HG02885 (cell line): ENCODE measurements at regions not wholly inside any gene's neighbourhood (a gene's known extent, or its start where the extent isn't known, plus 50 kb on each side); places are given as distances from the start of the nearest gene placed in this dataset.

Experiments used
- ATAC-seq: cut with Tn5 transposase; IDR thresholded peaks from one replicate; pipeline ENCODE4 v1.9.1; 2021; ENCODE audit warnings: mild to moderate bottlenecking; ENCODE audit not compliant: unreplicated experiment, poor library complexity

DNA sequence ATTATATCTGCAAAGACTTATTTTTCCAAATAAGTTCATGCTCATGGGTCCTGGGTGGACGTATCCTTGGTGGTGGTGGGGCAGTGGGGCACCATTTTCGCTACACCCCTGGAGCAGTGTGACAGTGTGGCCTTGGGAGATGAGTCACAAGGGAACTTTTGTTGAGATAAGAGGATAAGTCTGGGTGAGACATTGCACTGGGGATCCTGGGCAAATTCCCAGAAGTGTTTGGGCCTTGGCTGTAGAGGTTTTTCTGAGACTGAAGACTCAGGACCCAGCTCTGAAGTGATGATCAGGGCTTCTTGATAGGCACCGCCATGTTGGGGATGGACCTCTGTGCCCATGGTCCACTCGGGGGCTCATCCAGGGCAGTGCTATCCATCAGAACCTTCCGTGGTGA is 149.4 kb downstream of the MACROH2A1 start:
- ATAC-seq: no peak

DNA sequence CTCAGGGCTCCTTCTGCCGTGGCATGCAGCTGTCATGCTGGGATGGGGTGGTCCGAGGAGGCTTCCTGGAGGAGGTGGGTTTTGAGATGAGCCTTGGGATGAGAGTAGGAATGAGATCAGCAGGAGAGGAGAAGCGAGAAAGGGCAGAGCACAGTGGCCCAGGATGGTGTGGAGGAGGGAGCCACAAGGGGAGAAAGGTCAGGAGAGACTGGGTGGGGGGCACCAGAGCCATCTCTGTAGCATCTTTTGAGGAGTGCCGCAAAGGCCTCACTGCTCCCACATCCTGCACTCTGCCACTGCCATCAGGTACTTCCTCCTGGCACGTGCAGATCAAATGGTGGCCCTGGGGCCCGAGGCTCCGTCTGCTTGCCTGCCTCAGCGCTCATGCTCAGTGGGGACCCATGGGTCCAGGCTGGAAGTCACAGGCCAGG is 150.2 kb downstream of the MACROH2A1 start:
- no peak for ATAC-seq

DNA sequence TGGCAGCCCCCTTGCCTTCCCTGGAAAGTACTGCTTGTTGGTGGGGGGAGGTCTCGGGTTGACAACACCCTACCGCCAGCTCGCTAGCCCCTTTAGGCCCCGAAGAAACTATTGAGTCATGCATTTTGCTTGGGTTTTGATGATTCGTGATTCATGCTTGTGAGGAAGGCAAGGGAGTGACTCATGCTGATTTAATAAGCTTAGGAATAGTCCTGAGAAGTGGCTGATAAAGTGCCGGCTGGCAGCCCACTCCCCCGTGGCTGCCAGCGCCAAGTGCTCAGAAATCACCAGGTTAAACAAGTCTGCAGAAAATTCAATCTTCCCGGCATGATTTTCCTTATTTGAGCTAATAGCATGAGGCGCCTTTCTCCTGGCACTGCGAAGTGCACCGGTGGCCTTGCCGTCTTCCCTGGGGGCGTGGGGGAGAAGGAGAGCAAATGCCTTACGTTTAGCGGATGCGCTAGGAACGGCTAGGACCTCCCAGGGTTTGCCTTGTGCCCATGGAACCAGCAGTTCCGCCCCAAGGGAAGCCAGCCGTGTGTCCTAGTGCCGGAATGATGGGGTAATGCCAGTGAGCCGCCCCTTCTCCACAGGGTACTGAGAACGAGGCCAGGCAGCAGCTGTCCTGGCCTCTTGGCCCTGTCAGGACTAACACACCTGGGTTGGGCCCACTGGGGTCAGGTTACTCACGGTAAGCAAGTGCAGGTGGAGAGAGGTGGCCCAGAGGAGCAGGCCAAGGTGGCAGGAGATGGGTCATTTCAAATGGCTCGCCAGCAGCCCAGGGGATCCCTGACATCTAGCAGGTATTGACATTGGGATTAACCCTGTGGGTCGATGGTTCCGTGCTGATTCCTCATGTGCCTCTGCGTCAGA is 151.9 kb downstream of the MACROH2A1 start:
- no peak for ATAC-seq

DNA sequence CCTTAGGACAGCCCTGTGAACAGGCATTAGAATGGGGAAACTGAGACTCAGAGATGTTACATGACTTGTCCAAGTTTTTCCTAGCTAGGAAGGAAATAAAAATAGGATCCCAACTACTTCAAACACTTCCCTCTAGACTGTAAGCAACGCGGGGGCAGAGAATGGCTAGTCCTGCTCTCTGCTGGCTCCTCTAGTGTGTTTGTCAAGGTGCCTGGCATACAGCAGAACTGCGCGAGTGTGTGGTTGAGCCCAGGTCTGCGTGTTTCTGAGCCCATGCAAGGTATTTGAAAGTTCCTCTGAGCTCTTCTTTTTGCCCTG is 152.5 kb downstream of the MACROH2A1 start:
- ATAC-seq: no peak

DNA sequence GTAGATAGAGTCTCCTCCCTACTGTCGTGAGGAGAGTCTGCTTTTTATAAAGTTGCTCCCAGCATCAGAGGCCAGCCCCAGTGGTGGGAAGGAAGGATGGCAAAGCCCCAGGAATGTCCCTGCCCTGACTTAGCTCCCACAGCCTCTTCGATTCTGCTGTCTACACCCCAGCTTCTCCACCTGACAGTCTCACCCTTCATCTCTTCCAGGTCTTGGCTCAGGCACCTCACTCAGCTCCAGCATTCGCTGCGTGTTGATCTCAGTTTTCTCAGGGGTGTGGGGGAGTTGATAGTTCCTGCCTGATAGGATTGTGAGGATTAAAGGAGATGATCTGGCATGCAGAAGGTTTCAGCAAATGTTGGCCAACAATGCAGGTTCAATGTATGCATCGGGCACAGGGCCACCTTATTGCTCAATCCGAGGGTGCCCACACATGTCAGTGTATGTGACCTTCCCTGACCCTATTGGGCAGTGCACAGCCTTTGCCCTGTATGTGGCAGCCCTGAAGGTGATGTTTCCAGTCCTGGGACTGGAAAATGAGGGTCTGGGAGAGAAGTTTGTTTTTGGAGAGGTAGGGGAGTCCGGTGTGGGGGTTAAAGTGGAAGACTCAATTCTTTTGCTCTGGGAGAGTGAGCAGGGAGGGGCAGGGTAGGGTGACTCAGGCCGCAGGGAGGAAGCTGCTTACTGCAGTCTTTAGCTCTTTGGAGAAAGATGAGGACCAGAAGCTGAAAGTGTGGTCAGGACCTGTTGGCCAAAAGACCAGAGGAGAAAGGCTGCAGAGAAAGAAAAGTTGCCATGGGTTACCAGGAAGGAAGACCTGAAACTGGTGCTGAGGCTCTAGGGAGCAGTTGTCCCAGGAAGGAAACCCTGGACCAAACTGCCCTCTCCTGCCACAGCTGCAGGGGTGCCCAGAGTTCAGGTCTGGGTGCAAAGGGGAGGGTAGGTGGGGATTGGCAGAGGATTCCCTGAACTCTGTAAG is 153.2 kb downstream of the MACROH2A1 start:
- ATAC-seq: no peak

DNA sequence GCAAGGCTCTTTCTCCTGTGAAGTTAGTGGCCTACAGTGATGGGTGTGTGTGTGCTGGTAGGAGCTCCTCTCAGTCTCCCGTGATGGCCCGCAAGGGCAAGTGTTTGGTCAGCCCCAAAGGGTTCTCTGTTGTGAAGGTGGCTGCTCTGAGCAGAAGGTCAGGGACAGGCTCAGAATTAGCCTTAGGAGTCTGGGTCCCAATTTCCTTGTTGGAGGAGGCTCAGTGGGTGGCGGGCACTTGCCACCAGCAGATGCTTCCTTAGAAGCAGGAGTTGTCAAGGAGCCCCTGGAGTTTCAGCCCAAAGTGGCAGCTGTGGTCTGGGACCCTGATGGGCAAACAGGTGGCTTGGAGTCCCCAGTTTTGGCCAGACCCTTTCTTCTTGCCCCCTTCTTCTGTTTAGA is 154.4 kb downstream of the MACROH2A1 start:
- ATAC-seq: no peak

DNA sequence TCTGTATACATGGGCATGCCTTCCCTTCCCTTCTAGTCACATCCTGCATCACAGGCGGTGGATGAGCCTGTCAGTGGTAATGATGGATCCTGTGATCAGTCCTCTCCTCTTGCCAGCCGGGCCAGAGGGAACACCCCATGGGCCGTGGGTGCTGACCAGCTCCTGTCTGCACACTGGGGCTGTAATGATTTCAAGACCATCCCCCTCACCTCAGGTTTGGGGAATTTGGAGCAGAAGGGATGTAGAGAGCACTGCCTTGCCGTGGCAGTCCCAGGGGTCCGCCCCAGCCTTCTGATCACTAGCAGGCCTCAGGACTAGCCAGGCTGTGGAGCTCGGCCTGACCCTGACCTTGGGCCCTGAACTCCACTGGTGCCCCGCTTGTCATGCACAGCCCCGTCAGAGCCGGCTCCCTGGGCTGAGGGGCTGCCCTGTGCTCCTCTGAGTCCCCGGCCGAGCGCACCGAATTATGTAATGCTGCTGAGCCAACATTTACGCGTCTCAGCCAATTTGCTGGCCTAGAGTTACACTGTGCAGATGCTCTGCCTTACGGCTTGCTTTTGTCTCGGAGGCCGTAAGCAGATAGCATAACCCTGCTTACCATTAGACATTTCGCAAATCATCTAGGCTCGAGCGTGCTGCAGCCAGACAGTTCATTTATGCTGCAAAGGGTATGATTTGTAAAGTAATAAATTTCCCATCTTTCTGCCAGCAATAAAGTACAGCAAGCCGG is 155.3 kb downstream of the MACROH2A1 start:
- ATAC-seq: no peak

DNA sequence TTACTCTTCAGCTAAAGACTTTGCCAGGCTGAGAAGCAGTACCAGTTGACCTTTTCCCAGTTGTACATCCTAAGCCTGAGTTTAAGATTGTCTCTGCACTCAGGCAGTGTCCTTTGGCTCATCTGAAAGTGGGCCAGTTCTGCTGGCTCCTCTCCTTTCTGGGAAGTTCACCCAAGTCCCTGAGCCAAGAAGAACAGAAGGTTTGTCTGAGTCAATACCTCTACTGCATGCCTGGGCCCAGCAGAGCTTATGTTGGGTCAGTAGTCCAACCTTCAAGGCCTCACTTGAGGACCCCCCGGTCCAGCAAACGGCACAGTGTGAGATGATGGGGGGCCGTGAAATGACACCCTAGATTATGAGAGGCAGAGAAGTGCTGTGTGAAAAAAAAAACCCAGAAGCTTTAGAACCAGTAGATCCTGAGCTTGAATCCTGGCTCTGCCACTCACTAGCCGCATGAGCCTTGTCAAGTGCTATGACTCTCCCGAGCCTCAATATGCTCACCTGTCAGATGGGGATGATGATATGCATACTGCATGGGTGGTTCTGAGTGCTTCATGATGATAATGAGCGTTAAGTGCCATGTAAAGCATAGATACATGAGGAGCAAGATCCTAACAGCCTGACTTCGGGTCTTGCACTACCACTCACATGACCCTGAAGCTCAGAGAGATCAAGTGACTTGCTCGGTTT is 156.0 kb downstream of the MACROH2A1 start:
- ATAC-seq: no peak

DNA sequence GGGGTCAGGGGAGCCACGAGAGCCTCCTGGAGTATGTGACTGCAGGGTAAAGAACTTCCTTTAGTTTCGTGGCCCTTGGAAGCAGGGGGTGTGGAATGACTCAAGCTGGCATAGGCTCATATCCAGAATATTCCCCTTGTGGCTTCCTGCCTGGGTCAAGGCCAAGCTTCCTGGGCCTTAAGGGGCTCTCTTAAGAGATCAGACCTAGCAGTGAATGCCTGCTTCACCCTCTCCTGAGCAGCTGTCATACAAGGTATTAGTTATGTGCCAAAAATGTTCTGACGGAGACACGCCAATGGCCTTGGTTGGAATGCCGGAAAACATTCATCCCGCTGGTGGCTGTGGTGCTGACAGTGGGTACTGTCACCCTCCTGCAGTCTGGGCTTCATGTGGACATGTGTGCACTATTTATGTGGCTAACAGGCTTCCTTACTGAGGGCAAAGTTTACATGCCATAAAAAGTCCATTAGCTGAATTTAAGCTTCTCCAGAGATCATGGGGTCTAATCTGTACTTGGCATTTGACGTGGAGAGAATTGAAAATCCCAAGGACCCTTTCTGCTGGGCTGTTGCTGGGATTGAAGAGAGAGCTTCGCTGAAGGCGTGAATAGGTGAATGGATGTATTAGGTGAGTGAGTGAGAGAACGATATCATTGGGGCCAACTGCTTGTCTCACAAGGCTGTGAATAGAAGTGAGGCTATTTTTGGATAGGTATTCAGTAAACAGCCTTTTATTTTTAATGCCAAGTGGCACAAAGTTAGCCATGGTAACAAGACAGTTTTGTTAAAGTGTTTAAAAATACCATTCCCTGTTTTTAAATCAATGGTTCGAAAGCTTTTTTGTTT is 156.8 kb downstream of the MACROH2A1 start:
- ATAC-seq: no peak

DNA sequence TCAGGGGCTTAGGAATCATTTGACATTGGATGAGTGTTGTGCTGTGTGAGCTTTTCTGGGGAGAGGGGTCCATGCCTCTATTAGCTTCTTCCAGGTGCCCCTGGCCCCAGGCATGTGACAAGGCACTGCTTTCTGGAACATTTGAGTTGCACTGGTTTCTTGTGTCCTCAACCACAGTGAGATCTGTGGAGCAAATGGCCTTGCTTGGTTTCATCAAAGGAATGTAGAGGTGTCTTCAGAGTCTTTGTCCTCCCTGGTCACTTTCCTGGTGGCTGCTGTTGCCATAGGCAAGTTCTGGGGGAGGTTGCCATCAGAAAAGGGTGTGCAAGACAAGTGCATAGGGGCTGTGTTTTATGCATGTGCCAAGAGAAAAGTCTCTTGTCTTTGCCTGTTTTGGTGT is 157.5 kb downstream of the MACROH2A1 start:
- no peak for ATAC-seq

DNA sequence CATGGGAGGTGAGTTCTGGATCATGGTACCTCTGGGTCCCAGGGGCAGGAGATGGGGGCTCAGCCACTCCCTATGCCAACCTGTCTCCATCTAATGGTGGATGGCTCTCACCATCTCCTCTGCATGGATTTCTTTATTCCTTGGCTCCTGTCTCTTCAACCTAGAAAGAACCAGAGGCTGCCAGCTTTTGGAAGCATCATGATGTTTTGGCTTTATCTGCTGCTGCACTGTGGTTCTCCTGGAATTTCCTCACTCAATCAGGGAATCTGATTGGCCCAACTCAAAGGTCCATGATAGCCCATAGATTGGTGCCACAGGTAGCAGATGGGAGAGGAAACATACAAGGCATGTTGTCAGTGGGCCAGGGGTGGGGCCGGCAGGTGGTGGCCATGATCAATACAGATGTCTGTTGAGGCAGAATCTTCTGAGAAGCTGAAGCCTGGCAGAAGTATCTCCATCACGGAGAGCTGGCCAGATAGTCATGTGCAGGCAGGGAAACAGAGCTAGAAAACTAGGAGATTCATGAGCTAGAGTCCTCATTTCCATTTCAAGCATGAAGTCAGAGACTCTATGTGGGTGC is 158.2 kb downstream of the MACROH2A1 start:
- ATAC-seq: no peak

DNA sequence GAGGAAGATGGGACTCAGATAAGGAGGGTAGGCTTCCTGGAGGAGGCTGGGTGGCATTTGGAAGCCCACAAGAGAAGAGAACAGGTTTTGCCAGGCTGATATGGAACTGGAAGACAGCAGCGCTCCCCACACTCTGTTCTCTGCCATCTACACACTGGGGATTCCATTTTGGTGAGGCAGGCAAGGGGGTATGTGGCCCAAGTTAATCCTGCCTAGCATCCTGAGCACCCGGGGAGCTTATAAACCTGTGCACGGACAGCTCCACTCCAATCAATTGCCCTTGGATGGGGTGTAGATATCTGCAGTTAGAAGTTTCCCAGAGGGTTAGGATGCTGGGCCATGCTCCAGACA is 158.8 kb downstream of the MACROH2A1 start:
- ATAC-seq: no peak

DNA sequence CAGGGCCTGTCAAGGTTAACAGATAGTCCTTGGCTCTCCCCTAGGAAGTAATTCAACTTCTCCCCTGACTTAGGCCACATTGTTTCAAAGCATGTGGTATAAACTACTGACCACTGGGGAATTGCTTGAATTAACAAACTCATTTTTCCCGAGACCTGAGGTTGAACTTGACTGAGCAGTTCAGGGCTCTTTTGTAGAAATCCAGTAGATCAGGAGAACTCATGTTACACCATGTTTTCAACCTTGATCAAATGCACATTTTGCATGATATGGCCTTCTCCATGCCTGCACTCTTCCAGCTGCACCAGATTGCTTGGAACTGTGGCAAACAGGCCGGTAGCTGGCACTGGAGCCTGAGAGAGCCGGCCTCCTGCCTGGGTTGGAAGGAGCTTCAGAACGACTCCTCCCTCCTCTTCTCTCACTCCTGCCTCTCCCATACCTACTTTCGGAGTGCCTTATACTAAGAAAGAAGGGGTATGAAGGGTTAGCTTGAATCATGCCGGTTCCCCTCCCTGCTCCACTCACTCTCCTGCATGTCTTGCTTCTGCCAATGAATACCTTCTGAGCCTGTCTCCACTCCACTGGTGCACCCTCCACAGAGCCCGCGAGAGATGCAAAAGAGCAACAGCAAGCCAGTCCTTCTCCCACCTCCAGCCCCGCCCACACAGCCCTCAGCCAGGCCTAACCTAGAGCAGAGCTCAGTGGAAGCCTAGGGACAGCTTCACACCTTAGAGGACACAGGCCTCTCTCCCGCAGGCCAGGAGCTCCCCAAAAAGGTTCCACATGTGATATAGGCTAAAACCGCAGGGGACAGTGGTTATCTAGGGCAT is 159.4 kb downstream of the MACROH2A1 start:
- no peak for ATAC-seq

DNA sequence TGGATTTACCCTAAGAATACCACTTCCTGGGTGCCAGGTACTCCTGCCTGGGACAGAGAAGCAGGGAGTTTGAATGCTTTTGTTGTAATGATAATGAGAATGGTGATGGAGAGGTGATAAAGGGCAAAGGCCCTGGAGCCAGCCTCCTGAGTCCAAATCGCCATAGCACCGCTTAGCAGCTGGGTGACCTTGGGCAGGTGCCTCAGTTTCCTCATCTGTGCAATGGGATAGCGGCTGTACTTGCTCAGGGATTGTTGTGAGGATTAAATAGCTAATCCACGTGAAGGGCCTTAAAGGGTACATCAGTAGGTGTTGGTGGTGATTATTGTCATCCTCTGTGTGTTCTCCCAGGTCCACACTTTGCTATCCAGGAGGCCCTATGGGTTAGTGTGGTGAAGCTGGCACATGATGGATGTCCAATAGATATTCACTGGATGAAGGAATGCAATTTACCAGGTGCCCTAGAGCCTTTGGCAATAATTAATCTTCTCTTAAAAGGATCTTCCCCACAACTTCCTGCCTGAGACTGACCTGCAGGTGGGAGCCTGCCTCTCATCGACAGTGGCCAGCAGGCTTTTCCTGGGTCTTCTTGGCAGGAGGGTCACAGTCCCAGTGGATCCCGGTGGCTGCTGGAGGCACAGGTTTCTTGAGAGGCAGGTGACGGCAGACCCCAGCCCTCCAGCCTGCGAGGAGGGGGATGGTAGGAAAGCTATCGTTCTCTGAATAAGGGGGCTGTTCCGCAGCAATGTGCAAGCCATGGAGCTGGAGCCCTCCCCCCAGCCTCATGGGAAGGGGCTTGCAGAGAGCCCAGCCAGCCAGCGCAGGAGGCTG is 160.2 kb downstream of the MACROH2A1 start:
- ATAC-seq: no peak

DNA sequence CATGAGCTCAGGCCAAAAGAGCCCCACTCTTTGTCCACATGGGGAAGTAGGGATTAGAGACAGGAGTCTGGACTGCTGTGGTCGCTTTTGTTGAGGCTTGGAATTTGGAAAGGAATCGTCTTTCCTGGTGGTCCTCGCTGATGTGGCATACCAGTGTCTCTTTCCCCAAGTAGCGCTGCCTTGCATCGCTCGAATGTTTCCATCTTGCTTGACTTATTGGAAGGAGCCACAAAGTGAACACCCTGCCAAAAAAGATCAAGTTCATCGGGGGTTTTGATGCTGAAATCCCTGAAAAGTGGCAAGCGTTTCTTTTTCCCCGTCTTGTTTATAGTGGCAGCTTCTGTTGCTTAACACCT is 161.3 kb downstream of the MACROH2A1 start:
- ATAC-seq: no peak

DNA sequence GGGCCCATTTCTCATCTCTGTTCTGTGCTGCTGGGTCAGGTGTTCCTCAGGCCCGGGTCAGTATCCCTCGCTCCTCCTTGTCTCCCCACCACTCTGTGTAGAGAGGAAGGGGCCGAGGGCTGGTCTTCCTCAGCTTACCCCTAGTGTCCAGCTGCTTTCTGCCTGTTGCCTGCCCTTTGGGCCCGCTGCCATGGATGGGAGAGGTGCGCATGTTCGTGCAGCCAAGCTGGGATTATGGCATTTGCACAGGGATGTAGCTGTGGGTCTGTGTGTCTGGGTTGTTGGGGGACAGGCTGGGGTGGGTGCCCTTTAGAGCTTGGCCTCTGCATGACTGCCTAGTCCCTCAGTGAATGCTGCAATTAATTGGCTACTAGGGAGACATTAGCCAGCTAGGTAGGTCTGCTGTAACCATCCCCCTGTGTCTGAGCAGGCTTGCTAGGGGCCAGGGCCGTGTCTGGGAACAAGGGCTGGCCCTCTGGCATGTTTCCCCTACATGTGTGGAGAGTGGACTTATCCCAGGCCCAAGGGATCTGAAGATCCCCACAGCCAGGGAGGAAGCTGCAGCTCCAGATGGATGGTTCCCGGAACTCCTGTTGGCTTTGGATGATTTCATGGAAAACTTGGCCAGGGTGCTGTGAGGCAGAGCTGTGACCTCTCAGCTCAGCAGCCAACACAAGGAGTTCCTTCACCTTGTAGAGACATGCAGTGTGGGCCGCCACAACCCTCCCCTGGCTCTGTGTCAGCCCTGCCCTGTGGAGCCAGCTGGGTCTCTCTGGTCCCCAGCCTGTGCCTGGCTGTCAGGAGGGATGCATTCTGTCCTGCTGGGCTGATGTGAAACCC is 161.9 kb downstream of the MACROH2A1 start:
- no peak for ATAC-seq
